ENCODE measurements at regions not wholly inside any gene's neighbourhood (a gene's known extent, or its start where the extent isn't known, plus 50 kb on each side); places are given as distances from the start of the nearest gene placed in this dataset.

- no peak for DNase-seq
Measured at GRCh38 chr1:58895082-58895481, 111.2 kb upstream of the JUN start.

- DNase-seq: no peak
Measured at GRCh38 chr1:58895559-58896145, 111.8 kb upstream of the JUN start.

GRCh38 chr1:58896246-58897183, 112.7 kb upstream of the JUN start:
- DNase-seq: no peak

GRCh38 chr1:58898739-58899586, 115.1 kb upstream of the JUN start:
- DNase-seq: no peak

GRCh38 chr1:58899587-58900271, 115.9 kb upstream of the JUN start:
- no peak for DNase-seq

GRCh38 chr1:58900396-58900795, 116.5 kb upstream of the JUN start:
- DNase-seq: no peak

- no peak for DNase-seq
Measured at GRCh38 chr1:58901008-58901407, 117.2 kb upstream of the JUN start.

- DNase-seq: no peak
Measured at GRCh38 chr1:58902830-58903513, 119.1 kb upstream of the JUN start.

GRCh38 chr1:58903514-58904298, 119.9 kb upstream of the JUN start:
- peak; percentile 55 for DNase-seq

GRCh38 chr1:58904299-58905125, 120.7 kb upstream of the JUN start:
- DNase-seq: no peak

- no peak for DNase-seq
Measured at GRCh38 chr1:58905126-58905490, 121.3 kb upstream of the JUN start.

GRCh38 chr1:58905628-58906221, 121.9 kb upstream of the JUN start:
- DNase-seq: no peak

- no peak for DNase-seq
Measured at GRCh38 chr1:58907398-58907797, 123.6 kb upstream of the JUN start.

- no peak for DNase-seq
Measured at GRCh38 chr1:58908561-58909560, 125.0 kb upstream of the JUN start.

- DNase-seq: no peak
Measured at GRCh38 chr1:58909914-58910681, 126.3 kb upstream of the JUN start.

- DNase-seq: no peak
Measured at GRCh38 chr1:58911841-58912499, 128.1 kb upstream of the JUN start.

GRCh38 chr1:58914925-58915324, 131.1 kb upstream of the JUN start:
- no peak for DNase-seq

All from NCI-H446 treated with DMSO at 0.1 percent for 48 hours (cell line).